Endodermal cell (in vitro differentiated cells): ENCODE measurements at regions not wholly inside any gene's neighbourhood (a gene's known extent, or its start where the extent isn't known, plus 50 kb on each side); places are given as distances from the start of the nearest gene placed in this dataset.

ENCODE experiments used
- DNase-seq: peaks from one replicate; pipeline ENCODE4 v3.0.0-alpha.2; 2017
- H3K27ac ChIP-seq: 2 replicates; pipeline ENCODE4 v1.5.1; 2013; ENCODE audit warnings: mild to moderate bottlenecking, low read depth, low read length, moderate library complexity
- H3K27me3 ChIP-seq: 2 replicates; pipeline ENCODE4 v1.6.1; 2013; ENCODE audit warnings: mild to moderate bottlenecking, low read length, moderate library complexity; ENCODE audit not compliant: insufficient read depth, control insufficient read depth, poor library complexity, severe bottlenecking
- H3K36me3 ChIP-seq: 2 replicates; pipeline ENCODE4 v1.7.0; 2013; ENCODE audit warnings: mild to moderate bottlenecking, low read length, moderate library complexity; ENCODE audit not compliant: control insufficient read depth, insufficient read depth
- H3K4me1 ChIP-seq: one replicate; pipeline ENCODE4 v1.7.0; 2013; ENCODE audit warnings: low read length; ENCODE audit not compliant: control insufficient read depth, insufficient read depth
- H3K4me3 ChIP-seq: 2 replicates; pipeline ENCODE4 v1.5.1; 2013; ENCODE audit warnings: mild to moderate bottlenecking, low read length, moderate library complexity
- H3K9ac ChIP-seq: 2 replicates; pipeline ENCODE4 v1.6.1; 2013; ENCODE audit warnings: mild to moderate bottlenecking, low read length, moderate library complexity; ENCODE audit not compliant: poor library complexity, severe bottlenecking; ENCODE audit errors: extremely low read depth
- H3K9me3 ChIP-seq: 2 replicates; pipeline ENCODE4 v1.6.1; 2013; ENCODE audit warnings: mild to moderate bottlenecking, low read length, moderate library complexity; ENCODE audit not compliant: control insufficient read depth
- H3K27ac Mint-ChIP-seq: 2 replicates; pipeline ENCODE4 v1.8.0; 2020; ENCODE audit warnings: mixed read lengths
- H3K27me3 Mint-ChIP-seq: 2 replicates; pipeline ENCODE4 v1.8.0; 2021; ENCODE audit warnings: mild to moderate bottlenecking, mixed read lengths; ENCODE audit not compliant: insufficient read depth
- H3K36me3 Mint-ChIP-seq: 2 replicates; pipeline ENCODE4 v1.8.0; 2020; ENCODE audit warnings: low read depth, mixed read lengths
- H3K4me1 Mint-ChIP-seq: 2 replicates; pipeline ENCODE4 v1.8.0; 2020; ENCODE audit warnings: mixed read lengths
- H3K4me3 Mint-ChIP-seq: 2 replicates; pipeline ENCODE4 v1.8.0; 2020; ENCODE audit warnings: mild to moderate bottlenecking, moderate library complexity, mixed read lengths
- H3K9me3 Mint-ChIP-seq: 2 replicates; pipeline ENCODE4 v1.8.0; 2020; ENCODE audit warnings: mild to moderate bottlenecking, mixed read lengths
- WGBS, 2 experiments: methylation state at CpG; one replicate each; pipeline versions ENCODE4 v1.1.5 to v1.1.7; 2013; ENCODE audit warnings: missing lambda C conversion rate in 2 of 2, mixed read lengths in 1 of 2; ENCODE audit not compliant: insufficient coverage in 1 of 2, insufficient read length in 1 of 2; 5-methylcytosine and 5-hydroxymethylcytosine counted together
- TF ChIP-seq, protein P1 (sequence below): fragments of 200-600 bp; sonication (generic); conservative IDR thresholded peaks from 2 replicates; pipeline ENCODE4 v1.5.0; 2021; ENCODE audit warnings: antibody characterized with exemption, mild to moderate bottlenecking

DNA sequence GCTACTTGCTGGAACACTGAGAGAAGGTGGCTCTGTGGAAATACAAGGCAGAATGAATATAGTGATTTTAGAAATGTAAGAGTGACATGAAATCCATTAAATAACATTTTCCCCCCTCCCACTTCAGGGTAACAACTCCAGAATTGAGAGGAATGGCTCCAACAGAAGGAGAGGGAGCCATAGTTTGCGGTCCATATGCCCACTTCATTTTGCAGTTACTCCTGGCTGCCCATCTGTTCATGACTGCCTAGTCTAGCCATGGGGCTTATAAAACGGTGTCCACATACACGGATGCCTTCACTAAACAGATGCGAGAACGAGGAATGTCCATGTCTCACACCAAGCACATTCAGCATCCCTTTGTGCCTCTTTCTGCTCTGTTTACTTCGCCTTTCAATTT, 186.7 kb downstream of the TMEM38B start:
- 93 to 100% methylated on average over 4 to 5 of the region's 6 CpGs for WGBS, 2 experiments
- H3K9me3 Mint-ChIP-seq: no peaks in the 10 kb centered on the region
- no peak overlapping the region for H3K9ac ChIP-seq

GRCh38 chr9:105881654-105882349, 187.5 kb downstream of the TMEM38B start:
- Mint-ChIP-seq H3K27me3 (no peaks in the 10 kb centered on the region), H3K4me3 (no peak overlapping the region), H3K9me3 (no peaks in the 10 kb centered on the region), H3K4me1 (peaks cover 38% of the 10 kb centered on the region), H3K36me3 (no peaks in the 10 kb centered on the region), H3K27ac (no peak overlapping the region)
- Histone ChIP-seq H3K4me1 (peaks cover 11% of the 10 kb centered on the region), H3K27me3 (no peaks in the 10 kb centered on the region), H3K9me3 (no peaks in the 10 kb centered on the region), H3K36me3 (no peaks in the 10 kb centered on the region), H3K9ac (no peak overlapping the region), H3K4me3 (no peak overlapping the region), H3K27ac (no peak overlapping the region)
- peak; percentile 93 for DNase-seq
- TF ChIP-seq, protein P1, sequence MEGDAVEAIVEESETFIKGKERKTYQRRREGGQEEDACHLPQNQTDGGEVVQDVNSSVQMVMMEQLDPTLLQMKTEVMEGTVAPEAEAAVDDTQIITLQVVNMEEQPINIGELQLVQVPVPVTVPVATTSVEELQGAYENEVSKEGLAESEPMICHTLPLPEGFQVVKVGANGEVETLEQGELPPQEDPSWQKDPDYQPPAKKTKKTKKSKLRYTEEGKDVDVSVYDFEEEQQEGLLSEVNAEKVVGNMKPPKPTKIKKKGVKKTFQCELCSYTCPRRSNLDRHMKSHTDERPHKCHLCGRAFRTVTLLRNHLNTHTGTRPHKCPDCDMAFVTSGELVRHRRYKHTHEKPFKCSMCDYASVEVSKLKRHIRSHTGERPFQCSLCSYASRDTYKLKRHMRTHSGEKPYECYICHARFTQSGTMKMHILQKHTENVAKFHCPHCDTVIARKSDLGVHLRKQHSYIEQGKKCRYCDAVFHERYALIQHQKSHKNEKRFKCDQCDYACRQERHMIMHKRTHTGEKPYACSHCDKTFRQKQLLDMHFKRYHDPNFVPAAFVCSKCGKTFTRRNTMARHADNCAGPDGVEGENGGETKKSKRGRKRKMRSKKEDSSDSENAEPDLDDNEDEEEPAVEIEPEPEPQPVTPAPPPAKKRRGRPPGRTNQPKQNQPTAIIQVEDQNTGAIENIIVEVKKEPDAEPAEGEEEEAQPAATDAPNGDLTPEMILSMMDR: peak; percentile 95
- WGBS, 2 experiments: 52% methylated on average over 10 of the region's 10 CpGs; no CpG with 5 or more reads in 1 of the 2 experiments

More for the DNA sequence above, 186.7 kb downstream of the TMEM38B start:
- Mint-ChIP-seq H3K36me3 (no peaks in the 10 kb centered on the region), H3K4me3 (no peak overlapping the region), H3K27ac (no peak overlapping the region), H3K4me1 (peaks cover 33% of the 10 kb centered on the region), H3K27me3 (no peaks in the 10 kb centered on the region)
- Histone ChIP-seq H3K4me3 (no peak overlapping the region), H3K27ac (no peak overlapping the region), H3K36me3 (no peaks in the 10 kb centered on the region), H3K9me3 (no peaks in the 10 kb centered on the region), H3K4me1 (peaks cover 7% of the 10 kb centered on the region), H3K27me3 (no peaks in the 10 kb centered on the region)
- TF ChIP-seq, protein P1: no peak
- no peak for DNase-seq

DNA sequence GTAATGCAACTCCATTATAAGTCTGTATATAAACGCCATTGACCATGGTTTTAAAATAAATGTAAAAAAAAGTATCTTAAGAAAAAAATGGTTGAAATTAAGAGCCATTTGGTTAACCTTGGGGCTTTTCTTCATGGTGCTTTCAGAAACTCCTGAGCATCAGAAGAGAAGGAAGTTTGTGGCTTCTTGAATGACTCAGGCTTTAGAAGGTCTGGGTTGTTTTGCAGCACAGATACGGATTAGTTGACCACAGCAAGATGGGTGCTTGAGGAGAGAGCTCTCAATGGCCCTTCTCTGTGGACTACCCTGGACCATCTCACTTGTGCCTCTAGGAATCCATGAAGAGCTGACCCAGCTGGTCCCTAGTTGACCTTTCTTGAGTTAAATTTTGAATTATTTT, 189.5 kb downstream of the TMEM38B start:
- no peak overlapping the region for H3K4me3 ChIP-seq
- H3K36me3 ChIP-seq: no peaks in the 10 kb centered on the region
- H3K9me3 ChIP-seq: no peaks in the 10 kb centered on the region
- Mint-ChIP-seq H3K9me3 (no peaks in the 10 kb centered on the region), H3K27ac (no peak overlapping the region), H3K27me3 (no peaks in the 10 kb centered on the region), H3K4me3 (no peak overlapping the region), H3K4me1 (peaks cover 28% of the 10 kb centered on the region), H3K36me3 (no peaks in the 10 kb centered on the region)
- no peaks in the 10 kb centered on the region for H3K27me3 ChIP-seq
- WGBS, 2 experiments: 83 to 93% methylated on average over 2 of the region's 2 CpGs
- H3K4me1 ChIP-seq: peaks cover 11% of the 10 kb centered on the region
- H3K27ac ChIP-seq: no peak overlapping the region
- TF ChIP-seq, protein P1: no peak
- no peak overlapping the region for H3K9ac ChIP-seq
- DNase-seq: no peak
